ENCODE measurements at regions not wholly inside any gene's neighbourhood (a gene's known extent, or its start where the extent isn't known, plus 50 kb on each side); places are given as distances from the start of the nearest gene placed in this dataset.

DNA sequence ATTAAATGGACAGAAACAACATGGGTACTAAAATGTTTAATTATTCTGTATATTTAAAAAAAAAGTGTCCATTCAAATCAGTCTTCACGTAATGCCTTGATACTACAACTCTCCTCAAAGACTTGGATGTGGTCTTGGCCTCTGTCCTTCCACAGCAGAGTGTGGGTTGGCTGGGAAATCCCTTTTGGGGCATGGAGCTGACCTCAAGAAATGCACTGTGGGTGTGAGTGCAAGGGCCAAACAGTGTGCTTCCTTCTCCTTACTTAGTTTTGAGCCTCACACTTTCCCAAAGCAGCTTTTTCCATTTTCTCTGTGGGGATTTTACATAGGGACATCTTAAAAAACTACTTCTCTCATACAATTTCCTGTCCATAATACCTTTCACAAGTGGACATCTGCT is 607.4 kb downstream of the EFNB2 start:
- TF ChIP-seq, protein P1, sequence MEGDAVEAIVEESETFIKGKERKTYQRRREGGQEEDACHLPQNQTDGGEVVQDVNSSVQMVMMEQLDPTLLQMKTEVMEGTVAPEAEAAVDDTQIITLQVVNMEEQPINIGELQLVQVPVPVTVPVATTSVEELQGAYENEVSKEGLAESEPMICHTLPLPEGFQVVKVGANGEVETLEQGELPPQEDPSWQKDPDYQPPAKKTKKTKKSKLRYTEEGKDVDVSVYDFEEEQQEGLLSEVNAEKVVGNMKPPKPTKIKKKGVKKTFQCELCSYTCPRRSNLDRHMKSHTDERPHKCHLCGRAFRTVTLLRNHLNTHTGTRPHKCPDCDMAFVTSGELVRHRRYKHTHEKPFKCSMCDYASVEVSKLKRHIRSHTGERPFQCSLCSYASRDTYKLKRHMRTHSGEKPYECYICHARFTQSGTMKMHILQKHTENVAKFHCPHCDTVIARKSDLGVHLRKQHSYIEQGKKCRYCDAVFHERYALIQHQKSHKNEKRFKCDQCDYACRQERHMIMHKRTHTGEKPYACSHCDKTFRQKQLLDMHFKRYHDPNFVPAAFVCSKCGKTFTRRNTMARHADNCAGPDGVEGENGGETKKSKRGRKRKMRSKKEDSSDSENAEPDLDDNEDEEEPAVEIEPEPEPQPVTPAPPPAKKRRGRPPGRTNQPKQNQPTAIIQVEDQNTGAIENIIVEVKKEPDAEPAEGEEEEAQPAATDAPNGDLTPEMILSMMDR (IDR thresholded peaks at IDR 0.05), result no peak
- no peak for TF ChIP-seq POLR2A (IDR thresholded peaks at IDR 0.05)

All from thyroid gland (tissue), 4 donors.